ENCODE measurements at regions not wholly inside any gene's neighbourhood (a gene's known extent, or its start where the extent isn't known, plus 50 kb on each side); places are given as distances from the start of the nearest gene placed in this dataset.

- no peak for DNase-seq
These were observed 96.6 kb upstream of the AKIRIN2 start for GRCh38 chr6:87798393-87799278.

- DNase-seq, result no peak
These were observed 93.2 kb upstream of the AKIRIN2 start for GRCh38 chr6:87794922-87795885.

DNA sequence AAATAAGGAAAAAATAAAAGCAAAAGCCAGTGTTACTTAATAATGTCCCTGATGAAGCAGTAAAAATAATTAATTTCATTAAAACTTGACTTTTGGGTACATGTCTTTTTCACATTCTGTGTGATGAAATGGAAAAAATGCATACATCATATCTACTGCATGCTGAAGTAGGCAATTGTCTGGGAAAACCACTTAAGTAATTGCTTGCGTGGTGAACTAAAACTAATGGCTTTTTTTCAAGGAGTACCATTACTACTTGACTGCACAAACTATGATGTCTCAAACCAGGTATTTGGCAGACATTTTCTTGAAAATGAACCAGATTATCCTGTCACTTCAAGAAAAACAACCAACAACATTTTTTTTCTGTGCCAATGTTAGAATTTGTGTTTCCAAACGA is 91.3 kb upstream of the AKIRIN2 start:
- no peak for DNase-seq

DNA sequence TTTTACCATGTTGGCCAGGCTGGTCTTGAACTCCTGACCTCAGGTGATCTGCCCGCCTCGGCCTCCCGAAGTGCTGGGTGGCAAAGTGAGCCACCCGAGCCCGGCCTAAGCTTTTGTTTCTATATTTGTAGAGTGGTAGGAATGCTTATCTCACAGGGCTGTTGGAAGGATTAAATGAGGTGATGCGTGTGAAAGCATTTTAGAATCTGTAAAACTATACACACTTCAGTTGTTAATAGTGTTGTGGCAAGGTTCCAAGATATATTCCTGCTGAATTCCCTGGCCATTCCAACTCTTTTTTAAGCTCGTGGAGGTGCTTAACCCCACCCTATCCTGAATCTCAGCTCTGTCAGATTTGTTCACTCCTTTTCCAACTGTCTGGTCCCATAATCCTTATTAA is 89.9 kb upstream of the AKIRIN2 start:
- no peak for DNase-seq

DNA sequence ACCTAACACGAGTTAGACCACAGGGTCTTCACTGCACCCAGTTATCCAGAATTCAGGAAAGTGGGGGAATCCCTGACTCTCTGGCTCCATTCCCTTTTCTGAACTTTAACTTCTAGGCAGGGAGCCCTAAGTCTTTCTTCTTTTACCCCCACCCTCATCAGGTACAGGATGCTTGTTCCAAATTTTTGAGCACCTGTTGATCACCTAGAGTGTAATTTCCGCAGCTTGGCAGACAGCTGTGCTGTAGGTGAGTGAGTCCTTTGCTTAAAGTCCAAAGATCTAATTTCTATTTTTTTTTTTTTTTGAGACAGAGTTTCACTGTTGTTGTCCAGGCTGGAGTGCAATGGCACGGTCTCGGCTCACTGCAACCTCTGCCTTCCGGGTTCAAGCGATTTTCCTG is 89.5 kb upstream of the AKIRIN2 start:
- DNase-seq, result no peak

DNA sequence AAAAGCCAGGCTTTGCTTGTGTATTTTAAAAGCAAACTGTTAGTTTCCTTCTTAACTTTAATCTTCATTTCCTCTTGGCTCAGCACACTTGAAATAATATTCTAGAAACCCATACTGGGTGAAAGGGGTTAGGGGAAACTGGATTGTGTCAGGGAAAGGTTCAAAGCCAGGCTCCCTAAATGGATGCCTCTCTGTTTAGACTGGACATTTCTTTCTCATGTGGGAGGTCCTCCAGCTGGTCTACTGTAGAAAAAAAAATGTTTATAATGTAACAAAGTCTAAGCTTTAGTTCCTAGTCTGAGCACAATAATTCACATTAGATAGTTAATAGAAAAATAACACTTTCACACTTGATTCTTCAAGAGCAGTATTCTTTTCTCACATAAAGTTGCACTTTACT is 89.0 kb upstream of the AKIRIN2 start:
- DNase-seq, result no peak

GRCh38 chr6:87789900-87790290 is 87.9 kb upstream of the AKIRIN2 start:
- no peak for DNase-seq

- DNase-seq, result no peak
These were observed 87.3 kb upstream of the AKIRIN2 start for GRCh38 chr6:87789198-87789899.

DNA sequence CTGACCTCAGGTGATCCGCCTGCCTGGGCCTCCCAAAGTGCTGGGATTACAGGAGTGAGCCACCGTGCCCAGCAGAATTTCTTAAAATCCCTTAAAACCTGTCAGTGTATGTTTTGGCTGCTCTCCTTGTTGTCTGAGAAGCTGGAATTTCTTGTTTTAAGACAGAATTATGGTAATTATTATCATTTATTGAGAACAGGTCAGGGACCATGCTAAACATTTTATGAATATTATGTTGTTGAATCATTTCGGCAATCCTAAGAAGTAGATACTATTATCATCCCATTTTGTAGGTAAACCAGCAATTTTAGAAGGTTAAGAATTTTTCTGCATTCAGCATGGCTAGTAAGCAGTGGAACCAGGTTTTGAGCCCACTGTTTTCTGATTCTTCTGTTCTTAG is 86.1 kb upstream of the AKIRIN2 start:
- DNase-seq, result no peak

GRCh38 chr6:87785229-87785862 is 83.3 kb upstream of the AKIRIN2 start:
- no peak for DNase-seq

GRCh38 chr6:87784690-87785089 is 82.7 kb upstream of the AKIRIN2 start:
- DNase-seq, result no peak

GRCh38 chr6:87784051-87784450 is 82.0 kb upstream of the AKIRIN2 start:
- no peak for DNase-seq

GRCh38 chr6:87779542-87779941 is 77.5 kb upstream of the AKIRIN2 start:
- DNase-seq, result no peak

GRCh38 chr6:87772597-87773530 is 70.8 kb upstream of the AKIRIN2 start:
- DNase-seq, result no peak

- no peak for DNase-seq
These were observed 65.4 kb upstream of the AKIRIN2 start for GRCh38 chr6:87767478-87767877.

- no peak for DNase-seq
These were observed 64.2 kb upstream of the AKIRIN2 start for GRCh38 chr6:87766211-87766610.

DNA sequence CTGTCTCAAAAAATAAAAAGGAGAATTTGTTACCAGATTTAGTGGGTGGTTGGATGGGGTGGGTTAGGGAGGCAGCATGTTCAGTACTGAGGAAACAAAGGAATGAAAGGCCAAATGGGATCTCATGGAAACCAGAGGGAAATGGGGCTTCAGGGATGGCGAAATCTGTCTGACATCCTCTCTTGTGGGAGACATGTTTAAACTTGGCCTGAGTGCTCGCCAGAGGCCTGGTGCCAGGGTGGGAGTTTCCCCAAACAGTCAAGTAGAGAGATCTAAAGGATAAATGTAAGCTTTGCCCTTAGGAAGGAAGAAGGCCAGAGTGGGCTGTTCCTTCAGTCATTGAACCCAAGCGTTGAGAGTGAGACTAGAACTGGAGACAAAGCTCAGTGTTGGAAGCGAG is 61.9 kb upstream of the AKIRIN2 start:
- DNase-seq, result no peak

DNA sequence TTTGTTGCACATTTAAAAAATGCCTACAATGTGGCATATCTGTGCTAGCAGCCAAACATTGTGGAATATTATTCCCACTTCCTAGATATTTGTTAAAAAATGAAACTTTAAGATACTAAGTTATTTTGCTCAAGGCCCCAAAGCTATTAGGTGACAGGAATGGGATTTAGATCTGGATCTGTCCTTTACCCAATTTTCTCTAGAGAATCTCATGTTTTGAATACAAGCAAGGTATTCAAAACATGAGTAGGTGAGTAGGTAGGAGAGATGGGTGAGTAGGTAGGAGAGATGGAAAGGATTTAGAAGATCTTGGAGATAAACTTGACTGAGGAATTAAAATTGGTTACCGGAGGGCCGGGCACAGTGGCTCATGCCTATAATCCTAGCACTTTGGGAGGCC is 61.2 kb upstream of the AKIRIN2 start:
- DNase-seq, result no peak

DNA sequence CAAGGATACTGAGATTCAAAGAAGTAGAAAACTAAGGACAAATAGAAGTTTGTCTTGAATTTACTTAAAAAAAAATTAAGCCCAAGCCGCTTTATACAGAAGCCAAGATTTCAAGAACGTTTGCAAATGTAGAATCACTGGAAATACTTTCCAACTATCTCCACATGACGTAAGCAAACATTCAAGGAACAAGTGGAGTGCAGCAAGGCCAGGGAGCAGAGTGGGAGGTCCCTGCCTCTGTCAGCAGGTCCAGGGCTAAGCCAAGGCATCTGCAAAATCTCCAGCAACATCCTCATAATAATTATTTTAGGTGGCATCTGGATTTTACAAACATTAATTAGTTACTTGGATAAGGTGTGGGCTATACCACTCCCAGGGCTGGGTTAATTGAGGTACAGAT is 60.1 kb upstream of the AKIRIN2 start:
- no peak for DNase-seq

- no peak for DNase-seq
These were observed 55.8 kb upstream of the AKIRIN2 start for GRCh38 chr6:87757792-87758191.

- peak; percentile 2 for DNase-seq
These were observed 54.8 kb upstream of the AKIRIN2 start for GRCh38 chr6:87756858-87757257.
